Liver (tissue), 3 donors: ENCODE measurements at regions not wholly inside any gene's neighbourhood (a gene's known extent, or its start where the extent isn't known, plus 50 kb on each side); places are given as distances from the start of the nearest gene placed in this dataset.

Experiments
- ATF3 ChIP-seq: IDR thresholded peaks from 2 replicates; pipeline ENCODE4 v1.6.1; 2016; ENCODE audit warnings: antibody characterized with exemption
- FOXA1 ChIP-seq: IDR thresholded peaks from 2 replicates; pipeline ENCODE4 v1.6.1; 2016; ENCODE audit warnings: antibody characterized with exemption
- GABPA ChIP-seq, 2 donors: IDR thresholded peaks in 1 of 2; conservative IDR thresholded peaks in 1 of 2; 2 replicates each; pipeline ENCODE4 v1.6.1; 2016; ENCODE audit warnings: antibody characterized with exemption in 2 of 2, mild to moderate bottlenecking in 1 of 2, moderate library complexity in 1 of 2
- JUND ChIP-seq, 2 donors: IDR thresholded peaks; 2 replicates each; pipeline ENCODE4 v1.6.1; 2016; ENCODE audit warnings: antibody characterized with exemption in 2 of 2
- NR2F2 ChIP-seq: IDR thresholded peaks from 2 replicates; pipeline ENCODE4 v1.6.1; 2016; ENCODE audit warnings: antibody characterized with exemption
- REST ChIP-seq: IDR thresholded peaks from 2 replicates; pipeline ENCODE4 v1.6.1; 2016; ENCODE audit warnings: antibody characterized with exemption, mild to moderate bottlenecking
- RXRA ChIP-seq, 2 donors: IDR thresholded peaks; 2 replicates each; pipeline ENCODE4 v1.6.1; 2017 to 2018; ENCODE audit warnings: antibody characterized with exemption in 2 of 2, mild to moderate bottlenecking in 1 of 2
- TAF1 ChIP-seq: conservative IDR thresholded peaks from 2 replicates; pipeline ENCODE4 v1.6.1; 2016; ENCODE audit warnings: antibody characterized with exemption, mild to moderate bottlenecking
- TF ChIP-seq, protein P1 (sequence below): fragments of 150-350 bp; IDR thresholded peaks from 2 replicates; pipeline ENCODE4 v1.5.1; 2017; ENCODE audit warnings: improper control_type of control experiment, low read depth, low read length; ENCODE audit not compliant: missing input control
- TF ChIP-seq, protein P2 (sequence below): IDR thresholded peaks from 2 replicates; pipeline ENCODE4 v1.6.1; 2016; ENCODE audit warnings: antibody characterized with exemption
- TF ChIP-seq, protein P3 (sequence below): IDR thresholded peaks from 2 replicates; pipeline ENCODE4 v1.6.1; 2016; ENCODE audit warnings: antibody characterized with exemption
- donor health status: healthy.
- donor health status: healthy.

DNA sequence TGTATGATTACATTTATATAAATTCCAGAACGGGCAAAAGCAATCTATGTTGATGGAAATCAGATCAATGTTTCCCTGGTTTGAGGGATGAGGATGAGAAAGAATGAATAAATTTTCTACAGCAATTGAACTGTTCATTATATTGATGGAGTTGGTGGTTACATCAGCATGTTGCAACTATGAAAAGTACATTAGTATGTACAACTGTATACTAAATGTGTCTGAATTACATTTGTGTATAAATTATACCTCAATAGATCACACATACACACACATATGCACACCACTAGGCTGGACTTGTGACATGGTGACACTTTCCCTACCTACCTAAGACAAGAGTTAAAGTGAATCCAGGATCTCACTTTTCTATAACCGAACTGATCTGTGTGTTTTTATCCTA is 608.0 kb downstream of the CDH11 start:
- no peak for TF ChIP-seq REST
- TF ChIP-seq, protein P1, sequence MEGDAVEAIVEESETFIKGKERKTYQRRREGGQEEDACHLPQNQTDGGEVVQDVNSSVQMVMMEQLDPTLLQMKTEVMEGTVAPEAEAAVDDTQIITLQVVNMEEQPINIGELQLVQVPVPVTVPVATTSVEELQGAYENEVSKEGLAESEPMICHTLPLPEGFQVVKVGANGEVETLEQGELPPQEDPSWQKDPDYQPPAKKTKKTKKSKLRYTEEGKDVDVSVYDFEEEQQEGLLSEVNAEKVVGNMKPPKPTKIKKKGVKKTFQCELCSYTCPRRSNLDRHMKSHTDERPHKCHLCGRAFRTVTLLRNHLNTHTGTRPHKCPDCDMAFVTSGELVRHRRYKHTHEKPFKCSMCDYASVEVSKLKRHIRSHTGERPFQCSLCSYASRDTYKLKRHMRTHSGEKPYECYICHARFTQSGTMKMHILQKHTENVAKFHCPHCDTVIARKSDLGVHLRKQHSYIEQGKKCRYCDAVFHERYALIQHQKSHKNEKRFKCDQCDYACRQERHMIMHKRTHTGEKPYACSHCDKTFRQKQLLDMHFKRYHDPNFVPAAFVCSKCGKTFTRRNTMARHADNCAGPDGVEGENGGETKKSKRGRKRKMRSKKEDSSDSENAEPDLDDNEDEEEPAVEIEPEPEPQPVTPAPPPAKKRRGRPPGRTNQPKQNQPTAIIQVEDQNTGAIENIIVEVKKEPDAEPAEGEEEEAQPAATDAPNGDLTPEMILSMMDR, result no peak
- TF ChIP-seq, protein P2, sequence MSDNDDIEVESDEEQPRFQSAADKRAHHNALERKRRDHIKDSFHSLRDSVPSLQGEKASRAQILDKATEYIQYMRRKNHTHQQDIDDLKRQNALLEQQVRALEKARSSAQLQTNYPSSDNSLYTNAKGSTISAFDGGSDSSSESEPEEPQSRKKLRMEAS, result no peak
- no peak for TF ChIP-seq ATF3
- TF ChIP-seq TAF1, result no peak
- no peak for TF ChIP-seq FOXA1
- no peak for TF ChIP-seq JUND (IDR thresholded peaks at IDR 0.05)
- TF ChIP-seq GABPA (IDR thresholded peaks at IDR 0.05 in 1 of 2, conservative IDR thresholded peaks at IDR 0.05 in 1 of 2), result no peak
- TF ChIP-seq RXRA (IDR thresholded peaks at IDR 0.05), result no peak
- no peak for TF ChIP-seq NR2F2
- TF ChIP-seq, protein P3, sequence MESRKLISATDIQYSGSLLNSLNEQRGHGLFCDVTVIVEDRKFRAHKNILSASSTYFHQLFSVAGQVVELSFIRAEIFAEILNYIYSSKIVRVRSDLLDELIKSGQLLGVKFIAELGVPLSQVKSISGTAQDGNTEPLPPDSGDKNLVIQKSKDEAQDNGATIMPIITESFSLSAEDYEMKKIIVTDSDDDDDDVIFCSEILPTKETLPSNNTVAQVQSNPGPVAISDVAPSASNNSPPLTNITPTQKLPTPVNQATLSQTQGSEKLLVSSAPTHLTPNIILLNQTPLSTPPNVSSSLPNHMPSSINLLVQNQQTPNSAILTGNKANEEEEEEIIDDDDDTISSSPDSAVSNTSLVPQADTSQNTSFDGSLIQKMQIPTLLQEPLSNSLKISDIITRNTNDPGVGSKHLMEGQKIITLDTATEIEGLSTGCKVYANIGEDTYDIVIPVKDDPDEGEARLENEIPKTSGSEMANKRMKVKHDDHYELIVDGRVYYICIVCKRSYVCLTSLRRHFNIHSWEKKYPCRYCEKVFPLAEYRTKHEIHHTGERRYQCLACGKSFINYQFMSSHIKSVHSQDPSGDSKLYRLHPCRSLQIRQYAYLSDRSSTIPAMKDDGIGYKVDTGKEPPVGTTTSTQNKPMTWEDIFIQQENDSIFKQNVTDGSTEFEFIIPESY, result no peak
